OCI-LY7 (cell line): ENCODE measurements at regions not wholly inside any gene's neighbourhood (a gene's known extent, or its start where the extent isn't known, plus 50 kb on each side); places are given as distances from the start of the nearest gene placed in this dataset.
A peak's percentile ranks its signal among the peaks of the same experiment; 100 is the strongest.

Experiments used
- BruUV-seq: library from RNA; stranded (reverse); fragments of 400-500 nt; replicated peaks from 2 replicates; lab custom pipeline; 2021; lab: Mats Ljungman, UMichigan
- CTCF ChIA-PET: fragments of 300-600 bp; sonication (Branson Sonifier 250); formaldehyde crosslinking; loops from one replicate; lab custom pipeline; 2022; ENCODE audit warnings: antibody characterized with exemption; ENCODE audit not compliant: unreplicated experiment; lab: Charles Lee
- POLR2A ChIA-PET: fragments of 300-600 bp; sonication (Branson Sonifier 250); formaldehyde crosslinking; loops from one replicate; lab custom pipeline; 2022; ENCODE audit warnings: antibody characterized with exemption; lab: Charles Lee
- DNase-seq: peaks from one replicate; pipeline ENCODE4 v3.0.0-alpha.2; 2015; ENCODE audit warnings: low spot score
- H2AFZ ChIP-seq: fragments of 200-600 bp; sonication (generic), shearing (Covaris generic); 2 replicates; pipeline ENCODE4 v1.6.1; 2014; ENCODE audit warnings: mild to moderate bottlenecking, antibody characterized with exemption, low read length, moderate library complexity
- H3K27ac ChIP-seq: fragments of 200-600 bp; sonication (generic); 2 replicates; pipeline ENCODE4 v1.5.1; 2014; ENCODE audit warnings: mixed run types, low read depth, mild to moderate bottlenecking, moderate library complexity, low read length, inconsistent platforms; ENCODE audit not compliant: poor library complexity, severe bottlenecking
- H3K36me3 ChIP-seq: fragments of 200-600 bp; sonication (generic); 2 replicates; pipeline ENCODE4 v1.6.1; 2014; ENCODE audit warnings: mild to moderate bottlenecking, antibody characterized with exemption, low read length, moderate library complexity, mixed read lengths; ENCODE audit not compliant: insufficient read depth
- H3K4me1 ChIP-seq: fragments of 200-600 bp; sonication (generic); 2 replicates; pipeline ENCODE4 v1.5.1; 2014; ENCODE audit warnings: mild to moderate bottlenecking, low read length; ENCODE audit not compliant: insufficient read depth, poor library complexity, severe bottlenecking
- H3K4me2 ChIP-seq: fragments of 200-600 bp; sonication (generic); 2 replicates; pipeline ENCODE4 v1.6.1; 2014; ENCODE audit warnings: mild to moderate bottlenecking, low read length
- H3K4me3 ChIP-seq: fragments of 200-600 bp; sonication (generic); 2 replicates; pipeline ENCODE4 v1.5.1; 2014; ENCODE audit warnings: mild to moderate bottlenecking, low read depth, low read length; ENCODE audit not compliant: poor library complexity, severe bottlenecking
- H3K79me2 ChIP-seq: fragments of 200-600 bp; sonication (generic); 2 replicates; pipeline ENCODE4 v1.6.1; 2016; ENCODE audit warnings: low read depth, mild to moderate bottlenecking, low read length, moderate library complexity, mixed read lengths; ENCODE audit not compliant: insufficient read depth
- H3K9me2 ChIP-seq: fragments of 200-600 bp; sonication (generic); 2 replicates; pipeline ENCODE4 v1.6.1; 2016; ENCODE audit warnings: mild to moderate bottlenecking, low read length, mixed read lengths; ENCODE audit not compliant: insufficient read depth
- H3K9me3 ChIP-seq: fragments of 200-600 bp; sonication (generic); 2 replicates; pipeline ENCODE4 v1.6.1; 2014; ENCODE audit warnings: mild to moderate bottlenecking, mixed run types, low read length, mixed read lengths
- H4K20me1 ChIP-seq: fragments of 200-600 bp; sonication (generic); 2 replicates; pipeline ENCODE4 v1.6.1; 2014; ENCODE audit warnings: mild to moderate bottlenecking, antibody characterized with exemption, low read length, moderate library complexity, mixed read lengths; ENCODE audit not compliant: insufficient read depth
- EZH2phosphoT487 ChIP-seq: fragments of 200-600 bp; sonication (generic); IDR thresholded peaks from 2 replicates; pipeline ENCODE4 v1.6.1; 2018; ENCODE audit warnings: low read depth, borderline replicate concordance, mild to moderate bottlenecking, mixed run types, antibody characterized with exemption, low read length, moderate library complexity, mixed read lengths
- intact Hi-C: fragments of 100-400 bp; cut with micrococcal nuclease; formaldehyde crosslinking; loops from one replicate; pipeline ENCODE4 v1.10.0; 2022; ENCODE audit not compliant: unreplicated experiment
- TF ChIP-seq, protein P1 (sequence below): fragments of 200-600 bp; sonication (generic); conservative IDR thresholded peaks from 2 replicates; pipeline ENCODE4 v1.5.1; 2014; ENCODE audit warnings: mild to moderate bottlenecking, antibody characterized with exemption, low read length, moderate library complexity, mixed read lengths

GRCh38 chr6:5854899-5855298, 151.8 kb downstream of the NRN1 start:
- H2AFZ ChIP-seq = no peak overlapping the region
- no peaks in the 10 kb centered on the region for H3K9me3 ChIP-seq
- H3K4me2 ChIP-seq = no peak overlapping the region
- no peaks in the 10 kb centered on the region for H3K36me3 ChIP-seq
- no TSS peak for BruUV-seq
- TF ChIP-seq EZH2phosphoT487 = no peak
- TF ChIP-seq, protein P1, sequence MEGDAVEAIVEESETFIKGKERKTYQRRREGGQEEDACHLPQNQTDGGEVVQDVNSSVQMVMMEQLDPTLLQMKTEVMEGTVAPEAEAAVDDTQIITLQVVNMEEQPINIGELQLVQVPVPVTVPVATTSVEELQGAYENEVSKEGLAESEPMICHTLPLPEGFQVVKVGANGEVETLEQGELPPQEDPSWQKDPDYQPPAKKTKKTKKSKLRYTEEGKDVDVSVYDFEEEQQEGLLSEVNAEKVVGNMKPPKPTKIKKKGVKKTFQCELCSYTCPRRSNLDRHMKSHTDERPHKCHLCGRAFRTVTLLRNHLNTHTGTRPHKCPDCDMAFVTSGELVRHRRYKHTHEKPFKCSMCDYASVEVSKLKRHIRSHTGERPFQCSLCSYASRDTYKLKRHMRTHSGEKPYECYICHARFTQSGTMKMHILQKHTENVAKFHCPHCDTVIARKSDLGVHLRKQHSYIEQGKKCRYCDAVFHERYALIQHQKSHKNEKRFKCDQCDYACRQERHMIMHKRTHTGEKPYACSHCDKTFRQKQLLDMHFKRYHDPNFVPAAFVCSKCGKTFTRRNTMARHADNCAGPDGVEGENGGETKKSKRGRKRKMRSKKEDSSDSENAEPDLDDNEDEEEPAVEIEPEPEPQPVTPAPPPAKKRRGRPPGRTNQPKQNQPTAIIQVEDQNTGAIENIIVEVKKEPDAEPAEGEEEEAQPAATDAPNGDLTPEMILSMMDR = no peak
- CTCF ChIA-PET = no interaction called here
- POLR2A ChIA-PET = no interaction called here
- H3K4me1 ChIP-seq = no peaks in the 10 kb centered on the region
- no peaks in the 10 kb centered on the region for H4K20me1 ChIP-seq
- no peak for DNase-seq
- H3K9me2 ChIP-seq = no peaks in the 10 kb centered on the region
- intact Hi-C loops = no loop called here
- H3K27ac ChIP-seq = no peak overlapping the region
- H3K4me3 ChIP-seq = no peak overlapping the region
- H3K79me2 ChIP-seq = no peaks in the 10 kb centered on the region

- Histone ChIP-seq H3K9me2 (no peaks in the 10 kb centered on the region), H2AFZ (no peak overlapping the region), H4K20me1 (no peaks in the 10 kb centered on the region), H3K36me3 (no peaks in the 10 kb centered on the region), H3K4me3 (no peak overlapping the region), H3K27ac (no peak overlapping the region), H3K4me1 (no peaks in the 10 kb centered on the region), H3K9me3 (no peaks in the 10 kb centered on the region), H3K79me2 (no peaks in the 10 kb centered on the region), H3K4me2 (peak overlapping the region; percentile 36; the same call in 1 of the 2 replicates)
- CTCF ChIA-PET = no interaction called here
- no peak for DNase-seq
- no TSS peak for BruUV-seq
- POLR2A ChIA-PET = no interaction called here
- intact Hi-C loops = no loop called here
- TF ChIP-seq EZH2phosphoT487 = no peak
- TF ChIP-seq, protein P1 = no peak
Measured at GRCh38 chr6:5851261-5851757, 155.4 kb downstream of the NRN1 start.

DNA sequence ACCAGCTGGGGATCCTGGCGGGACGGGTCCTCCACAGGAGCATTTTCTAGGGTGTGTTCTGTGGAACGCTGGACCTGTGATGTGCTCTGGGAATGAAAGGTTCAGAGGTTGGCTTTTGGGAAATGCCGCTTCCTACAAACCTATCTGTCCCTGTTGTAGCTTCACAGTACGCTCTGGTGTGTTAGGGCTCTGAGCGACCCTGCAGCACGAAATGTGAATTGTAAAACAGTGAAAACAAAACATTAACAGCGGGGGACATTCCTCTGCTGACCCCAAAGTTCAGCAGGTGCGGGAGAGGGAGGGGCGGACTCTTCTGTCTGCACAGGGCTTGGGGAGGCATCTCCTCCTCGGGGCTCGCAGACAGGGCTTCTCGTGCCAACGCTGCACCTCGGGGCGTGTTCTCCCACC, 155.9 kb downstream of the NRN1 start:
- BruUV-seq = no TSS peak
- ChIA-PET CTCF (no interaction called here), POLR2A (no interaction called here)
- intact Hi-C loops = no loop called here
- peak overlapping the region; percentile 36; the same call in 1 of the 2 replicates for H3K4me2 ChIP-seq
- no peaks in the 10 kb centered on the region for H3K9me2 ChIP-seq
- no peaks in the 10 kb centered on the region for H3K36me3 ChIP-seq
- H3K4me3 ChIP-seq = no peak overlapping the region
- no peak for DNase-seq
- H4K20me1 ChIP-seq = no peaks in the 10 kb centered on the region
- no peak overlapping the region for H2AFZ ChIP-seq
- H3K9me3 ChIP-seq = no peaks in the 10 kb centered on the region
- H3K79me2 ChIP-seq = no peaks in the 10 kb centered on the region
- H3K4me1 ChIP-seq = no peaks in the 10 kb centered on the region
- no peak overlapping the region for H3K27ac ChIP-seq
- TF ChIP-seq EZH2phosphoT487 = no peak
- TF ChIP-seq, protein P1 = no peak
